Fibroblast of villous mesenchyme (primary cell): ENCODE measurements at regions not wholly inside any gene's neighbourhood (a gene's known extent, or its start where the extent isn't known, plus 50 kb on each side); places are given as distances from the start of the nearest gene placed in this dataset.
A peak's percentile ranks its signal among the peaks of the same experiment; 100 is the strongest.

Source experiments
- DNase-seq: peaks from one replicate; pipeline ENCODE4 v3.0.0-alpha.2; 2010; ENCODE audit warnings: low read depth
- H3K4me3 ChIP-seq: 2 replicates; pipeline ENCODE4 v1.5.1; 2011; ENCODE audit warnings: low read depth, mild to moderate bottlenecking, low read length
- CTCF ChIP-seq: IDR thresholded peaks from 2 replicates; pipeline ENCODE4 v1.5.1; 2012; ENCODE audit warnings: low read depth, mild to moderate bottlenecking, low read length; ENCODE audit not compliant: insufficient read depth

GRCh38 chr5:108557686-108558085, 175.8 kb upstream of the FBXL17 start:
- peak; percentile 27 for DNase-seq
- TF ChIP-seq CTCF, result no peak
- H3K4me3 ChIP-seq, result no peak overlapping the region

- no peak for DNase-seq
Measured at GRCh38 chr5:108556441-108557145, 174.7 kb upstream of the FBXL17 start.

DNA sequence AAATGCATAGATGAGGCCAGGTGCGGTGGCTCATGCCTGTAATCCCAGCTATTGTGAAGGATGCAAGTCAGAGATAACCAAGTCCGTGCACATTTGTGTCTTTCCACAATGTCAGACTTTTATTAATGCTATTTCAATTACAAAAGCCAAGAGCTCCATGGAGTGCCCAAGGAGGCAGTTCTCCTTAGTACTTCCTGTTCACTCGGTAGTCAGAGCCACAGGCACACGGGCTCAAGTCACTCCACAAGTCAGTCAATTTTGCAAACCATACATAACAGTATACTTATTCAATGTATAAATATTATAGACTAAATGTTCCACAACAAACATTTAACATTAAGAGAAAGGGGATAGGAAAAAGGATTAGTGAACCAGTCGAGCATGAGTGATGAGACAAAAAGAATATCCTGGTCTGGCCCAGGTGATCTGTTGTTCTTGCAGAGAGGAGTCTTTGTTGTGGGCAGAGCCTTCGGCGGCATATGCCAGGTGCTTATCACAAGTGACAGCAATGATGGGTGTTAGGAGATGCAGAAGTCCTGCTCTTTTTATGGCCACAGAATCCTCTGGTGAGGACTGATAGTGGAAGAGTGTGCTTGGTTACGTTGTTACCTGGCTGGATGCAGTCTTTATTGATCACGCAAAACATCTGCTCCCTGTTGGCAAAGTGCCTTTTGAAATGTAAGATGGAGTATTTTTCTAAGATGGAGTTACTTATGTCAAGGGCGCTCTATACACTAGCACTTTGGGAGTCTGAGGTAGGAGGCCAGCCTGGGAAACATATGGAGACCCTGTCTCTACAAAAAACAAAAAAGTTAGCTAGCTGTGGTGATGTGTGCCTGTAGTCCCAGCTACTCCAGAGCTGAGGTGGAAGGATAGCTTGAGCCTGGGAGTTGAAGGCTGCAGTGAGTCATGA, 167.0 kb upstream of the FBXL17 start:
- DNase-seq, result no peak
- no peak for TF ChIP-seq CTCF
- no peak overlapping the region for H3K4me3 ChIP-seq

More at GRCh38 chr5:108556441-108557145, 174.7 kb upstream of the FBXL17 start:
- no peak overlapping the region for H3K4me3 ChIP-seq
- no peak for TF ChIP-seq CTCF

DNA sequence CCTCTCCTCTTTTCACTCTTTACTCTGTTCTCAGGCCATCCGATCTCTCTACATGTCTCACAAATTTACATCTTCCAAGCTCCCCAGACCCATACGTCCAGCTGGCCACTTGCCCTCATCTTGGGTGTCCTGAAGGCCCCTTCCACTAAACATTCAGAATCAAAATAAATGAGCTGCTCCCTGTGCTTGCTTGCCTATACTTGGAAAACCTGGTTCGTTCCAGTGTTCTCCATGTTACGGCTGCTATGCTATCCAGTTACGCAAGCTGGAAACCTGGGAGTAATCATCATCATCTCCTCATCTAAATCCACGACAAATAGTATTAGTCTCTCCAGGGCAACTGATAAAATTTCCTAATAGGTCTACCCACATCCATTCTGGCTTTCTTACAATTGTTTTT, 165.0 kb upstream of the FBXL17 start:
- no peak for TF ChIP-seq CTCF
- no peak overlapping the region for H3K4me3 ChIP-seq
- no peak for DNase-seq

GRCh38 chr5:108545301-108545700, 163.4 kb upstream of the FBXL17 start:
- TF ChIP-seq CTCF, result no peak
- no peak overlapping the region for H3K4me3 ChIP-seq
- no peak for DNase-seq

DNA sequence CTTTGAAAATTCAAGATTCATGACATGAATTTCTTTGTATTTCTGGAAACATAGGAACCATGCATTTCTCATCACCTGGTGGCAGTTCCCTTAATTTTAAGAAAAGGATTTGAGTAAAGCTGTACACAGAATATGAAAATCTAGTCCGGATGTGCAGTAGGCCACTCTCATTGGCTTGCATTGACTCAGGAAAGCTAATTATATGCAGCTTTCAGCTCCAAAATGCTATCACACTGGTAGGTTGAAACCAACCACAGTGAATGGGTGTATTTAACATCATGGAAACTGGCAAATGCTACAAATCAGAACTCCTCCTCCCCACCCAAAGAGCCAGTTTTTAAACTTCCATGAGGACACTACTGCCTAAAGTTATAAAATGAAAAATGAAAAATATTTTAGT, 161.6 kb upstream of the FBXL17 start:
- H3K4me3 ChIP-seq, result no peak overlapping the region
- TF ChIP-seq CTCF, result no peak
- no peak for DNase-seq
